Neural cell (in vitro differentiated cells): ENCODE measurements at regions not wholly inside any gene's neighbourhood (a gene's known extent, or its start where the extent isn't known, plus 50 kb on each side); places are given as distances from the start of the nearest gene placed in this dataset.

ENCODE experiments used
- H2AFZ ChIP-seq: fragments of 200-600, 300-800 bp; sonication (generic), shearing (Covaris generic); 2 replicates; pipeline ENCODE4 v1.6.0; 2014; ENCODE audit warnings: low read depth, mild to moderate bottlenecking, antibody characterized with exemption, low read length, moderate library complexity
- H3F3A ChIP-seq: fragments of 200-600 bp; shearing (Covaris generic); 2 replicates; pipeline ENCODE4 v1.6.1; 2016; ENCODE audit warnings: mild to moderate bottlenecking, moderate library complexity, mixed read lengths, antibody characterized with exemption, low read length; ENCODE audit not compliant: insufficient read depth, poor library complexity, severe bottlenecking
- H3K27ac ChIP-seq: fragments of 200-600, 300-800 bp; sonication (generic), shearing (Covaris generic); 2 replicates; pipeline ENCODE4 v1.5.1; 2014; ENCODE audit warnings: mild to moderate bottlenecking, low read length, moderate library complexity
- H3K27me3 ChIP-seq: fragments of 300-800, 200-600 bp; sonication (generic), shearing (Covaris generic); 2 replicates; pipeline ENCODE4 v1.6.0; 2014; ENCODE audit warnings: mild to moderate bottlenecking, low read depth, low read length, moderate library complexity; ENCODE audit not compliant: insufficient read depth
- H3K36me3 ChIP-seq: fragments of 300-800, 200-600 bp; sonication (generic), shearing (Covaris generic); 2 replicates; pipeline ENCODE4 v1.5.1; 2014; ENCODE audit warnings: mild to moderate bottlenecking, antibody characterized with exemption, low read length, moderate library complexity; ENCODE audit not compliant: insufficient read depth
- H3K4me2 ChIP-seq: fragments of 300-800, 200-600 bp; sonication (generic), shearing (Covaris generic); 2 replicates; pipeline ENCODE4 v1.6.0; 2014; ENCODE audit warnings: mild to moderate bottlenecking, low read length
- H3K4me3 ChIP-seq: fragments of 300-800, 200-600 bp; sonication (generic), shearing (Covaris generic); 2 replicates; pipeline ENCODE4 v1.5.1; 2014; ENCODE audit warnings: mild to moderate bottlenecking, low read length, moderate library complexity
- H3K79me2 ChIP-seq: fragments of 200-600 bp; shearing (Covaris generic); replicated peaks from 2 replicates; pipeline ENCODE4 v1.6.0; 2014; ENCODE audit warnings: mild to moderate bottlenecking, low read length, moderate library complexity; ENCODE audit not compliant: insufficient read depth
- H3K9ac ChIP-seq: fragments of 300-800, 200-600 bp; sonication (generic), shearing (Covaris generic); 2 replicates; pipeline ENCODE4 v1.6.1; 2016; ENCODE audit warnings: mild to moderate bottlenecking, low read length, mixed read lengths
- H3K9me2 ChIP-seq: fragments of 200-600 bp; shearing (Covaris generic); 2 replicates; pipeline ENCODE4 v1.6.1; 2016; ENCODE audit warnings: mild to moderate bottlenecking, low read length, mixed read lengths; ENCODE audit not compliant: insufficient read depth
- H3K9me3 ChIP-seq: fragments of 200-600, 300-800 bp; sonication (generic), shearing (Covaris generic); 2 replicates; pipeline ENCODE4 v1.6.1; 2016; ENCODE audit warnings: mild to moderate bottlenecking, mixed run types, low read length, moderate library complexity, mixed read lengths
- H4K20me1 ChIP-seq: fragments of 200-600 bp; shearing (Covaris generic); 2 replicates; pipeline ENCODE4 v1.6.1; 2016; ENCODE audit warnings: mild to moderate bottlenecking, mixed run types; ENCODE audit not compliant: insufficient read depth
- EP300 ChIP-seq: fragments of 450-650 bp; conservative IDR thresholded peaks from 2 replicates; pipeline ENCODE4 v1.6.1; 2014; ENCODE audit warnings: antibody characterized with exemption, mild to moderate bottlenecking, moderate library complexity; ENCODE audit not compliant: poor library complexity, severe bottlenecking
- EZH2 ChIP-seq: fragments of 200-600, 300-800 bp; shearing (Covaris generic), sonication (generic); IDR thresholded peaks from 2 replicates; pipeline ENCODE4 v1.6.1; 2014; ENCODE audit warnings: antibody characterized with exemption, low read length, borderline replicate concordance, mild to moderate bottlenecking; ENCODE audit not compliant: insufficient read depth, poor library complexity, severe bottlenecking
- MXI1 ChIP-seq: fragments of 450-650 bp; conservative IDR thresholded peaks from 2 replicates; pipeline ENCODE4 v1.6.1; 2014; ENCODE audit warnings: antibody characterized with exemption, mild to moderate bottlenecking; ENCODE audit not compliant: poor library complexity, severe bottlenecking
- POLR2AphosphoS5 ChIP-seq: IDR thresholded peaks from 2 replicates; pipeline ENCODE4 v1.6.1; 2012
- RAD21 ChIP-seq: fragments of 450-650 bp; conservative IDR thresholded peaks from 2 replicates; pipeline ENCODE4 v1.6.1; 2014; ENCODE audit warnings: antibody characterized with exemption, mild to moderate bottlenecking, moderate library complexity
- SMC3 ChIP-seq: fragments of 450-650 bp; conservative IDR thresholded peaks from 2 replicates; pipeline ENCODE4 v1.6.1; 2014; ENCODE audit warnings: antibody characterized with exemption, mild to moderate bottlenecking, moderate library complexity; ENCODE audit not compliant: poor library complexity
- TAF1 ChIP-seq: IDR thresholded peaks from 2 replicates; pipeline ENCODE4 v1.6.1; 2012; ENCODE audit warnings: low read depth
- TF ChIP-seq, protein P1 (sequence below): IDR thresholded peaks from 2 replicates; pipeline ENCODE4 v1.6.1; 2012; ENCODE audit warnings: borderline replicate concordance
- TF ChIP-seq, protein P2 (sequence below): fragments of 450-650 bp; IDR thresholded peaks from 2 replicates; pipeline ENCODE4 v1.5.1; 2014; ENCODE audit warnings: antibody characterized with exemption, mild to moderate bottlenecking, moderate library complexity; ENCODE audit not compliant: poor library complexity, severe bottlenecking

GRCh38 chr4:83661359-83661758, 125.5 kb downstream of the GPAT3 start:
- Histone ChIP-seq H3K4me2 (no peak overlapping the region), H3K79me2 (no peaks in the 10 kb centered on the region), H2AFZ (no peak overlapping the region), H3K36me3 (no peaks in the 10 kb centered on the region), H3K9ac (no peak overlapping the region), H3K9me3 (no peaks in the 10 kb centered on the region), H3K9me2 (no peaks in the 10 kb centered on the region), H3K4me3 (no peak overlapping the region), H3K27ac (no peak overlapping the region), H4K20me1 (no peaks in the 10 kb centered on the region), H3K27me3 (no peaks in the 10 kb centered on the region), H3F3A (no peaks in the 10 kb centered on the region)
- no peak for TF ChIP-seq TAF1
- no peak for TF ChIP-seq RAD21
- no peak for TF ChIP-seq POLR2AphosphoS5
- no peak for TF ChIP-seq SMC3
- TF ChIP-seq, protein P1, sequence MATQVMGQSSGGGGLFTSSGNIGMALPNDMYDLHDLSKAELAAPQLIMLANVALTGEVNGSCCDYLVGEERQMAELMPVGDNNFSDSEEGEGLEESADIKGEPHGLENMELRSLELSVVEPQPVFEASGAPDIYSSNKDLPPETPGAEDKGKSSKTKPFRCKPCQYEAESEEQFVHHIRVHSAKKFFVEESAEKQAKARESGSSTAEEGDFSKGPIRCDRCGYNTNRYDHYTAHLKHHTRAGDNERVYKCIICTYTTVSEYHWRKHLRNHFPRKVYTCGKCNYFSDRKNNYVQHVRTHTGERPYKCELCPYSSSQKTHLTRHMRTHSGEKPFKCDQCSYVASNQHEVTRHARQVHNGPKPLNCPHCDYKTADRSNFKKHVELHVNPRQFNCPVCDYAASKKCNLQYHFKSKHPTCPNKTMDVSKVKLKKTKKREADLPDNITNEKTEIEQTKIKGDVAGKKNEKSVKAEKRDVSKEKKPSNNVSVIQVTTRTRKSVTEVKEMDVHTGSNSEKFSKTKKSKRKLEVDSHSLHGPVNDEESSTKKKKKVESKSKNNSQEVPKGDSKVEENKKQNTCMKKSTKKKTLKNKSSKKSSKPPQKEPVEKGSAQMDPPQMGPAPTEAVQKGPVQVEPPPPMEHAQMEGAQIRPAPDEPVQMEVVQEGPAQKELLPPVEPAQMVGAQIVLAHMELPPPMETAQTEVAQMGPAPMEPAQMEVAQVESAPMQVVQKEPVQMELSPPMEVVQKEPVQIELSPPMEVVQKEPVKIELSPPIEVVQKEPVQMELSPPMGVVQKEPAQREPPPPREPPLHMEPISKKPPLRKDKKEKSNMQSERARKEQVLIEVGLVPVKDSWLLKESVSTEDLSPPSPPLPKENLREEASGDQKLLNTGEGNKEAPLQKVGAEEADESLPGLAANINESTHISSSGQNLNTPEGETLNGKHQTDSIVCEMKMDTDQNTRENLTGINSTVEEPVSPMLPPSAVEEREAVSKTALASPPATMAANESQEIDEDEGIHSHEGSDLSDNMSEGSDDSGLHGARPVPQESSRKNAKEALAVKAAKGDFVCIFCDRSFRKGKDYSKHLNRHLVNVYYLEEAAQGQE = no peak

GRCh38 chr4:83660578-83660977, 124.7 kb downstream of the GPAT3 start:
- no peaks in the 10 kb centered on the region for H3K9me2 ChIP-seq
- no peaks in the 10 kb centered on the region for H3K36me3 ChIP-seq
- no peak overlapping the region for H3K4me3 ChIP-seq
- H3K4me2 ChIP-seq = no peak overlapping the region
- H2AFZ ChIP-seq = no peak overlapping the region
- TF ChIP-seq TAF1 = no peak
- TF ChIP-seq, protein P2, sequence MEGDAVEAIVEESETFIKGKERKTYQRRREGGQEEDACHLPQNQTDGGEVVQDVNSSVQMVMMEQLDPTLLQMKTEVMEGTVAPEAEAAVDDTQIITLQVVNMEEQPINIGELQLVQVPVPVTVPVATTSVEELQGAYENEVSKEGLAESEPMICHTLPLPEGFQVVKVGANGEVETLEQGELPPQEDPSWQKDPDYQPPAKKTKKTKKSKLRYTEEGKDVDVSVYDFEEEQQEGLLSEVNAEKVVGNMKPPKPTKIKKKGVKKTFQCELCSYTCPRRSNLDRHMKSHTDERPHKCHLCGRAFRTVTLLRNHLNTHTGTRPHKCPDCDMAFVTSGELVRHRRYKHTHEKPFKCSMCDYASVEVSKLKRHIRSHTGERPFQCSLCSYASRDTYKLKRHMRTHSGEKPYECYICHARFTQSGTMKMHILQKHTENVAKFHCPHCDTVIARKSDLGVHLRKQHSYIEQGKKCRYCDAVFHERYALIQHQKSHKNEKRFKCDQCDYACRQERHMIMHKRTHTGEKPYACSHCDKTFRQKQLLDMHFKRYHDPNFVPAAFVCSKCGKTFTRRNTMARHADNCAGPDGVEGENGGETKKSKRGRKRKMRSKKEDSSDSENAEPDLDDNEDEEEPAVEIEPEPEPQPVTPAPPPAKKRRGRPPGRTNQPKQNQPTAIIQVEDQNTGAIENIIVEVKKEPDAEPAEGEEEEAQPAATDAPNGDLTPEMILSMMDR = no peak
- no peak for TF ChIP-seq MXI1
- no peak for TF ChIP-seq EZH2
- TF ChIP-seq RAD21 = no peak
- TF ChIP-seq, protein P1 = no peak
- no peak for TF ChIP-seq POLR2AphosphoS5
- TF ChIP-seq SMC3 = no peak
- TF ChIP-seq EP300 = no peak
- H4K20me1 ChIP-seq = no peaks in the 10 kb centered on the region
- no peaks in the 10 kb centered on the region for H3K9me3 ChIP-seq
- no peak overlapping the region for H3K9ac ChIP-seq
- H3K79me2 ChIP-seq = no peaks in the 10 kb centered on the region
- no peak overlapping the region for H3K27ac ChIP-seq
- no peaks in the 10 kb centered on the region for H3F3A ChIP-seq
- H3K27me3 ChIP-seq = no peaks in the 10 kb centered on the region
